ENCODE measurements at regions not wholly inside any gene's neighbourhood (a gene's known extent, or its start where the extent isn't known, plus 50 kb on each side); places are given as distances from the start of the nearest gene placed in this dataset.

DNA sequence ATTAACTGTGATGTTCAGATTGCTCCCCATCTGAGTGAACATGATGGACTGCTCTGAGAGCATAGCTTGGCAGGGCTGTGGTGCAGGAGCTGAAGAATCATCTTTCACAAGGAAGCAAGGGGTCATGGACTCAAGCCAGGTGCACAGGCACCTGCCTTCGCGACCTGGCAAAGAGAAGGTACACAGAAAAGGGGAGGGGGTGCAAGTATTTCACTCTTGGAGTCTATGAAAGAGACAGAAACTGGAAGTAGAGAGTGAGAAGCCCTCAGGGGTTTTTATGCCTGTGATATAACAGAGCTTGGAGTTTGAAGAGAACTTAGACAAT is 232.6 kb upstream of the PLXNA2 start (continued):
- TF ChIP-seq REST (IDR thresholded peaks at IDR 0.05; ENCODE audit: unreplicated experiment), result no peak
- no peak for TF ChIP-seq EZH2phosphoT487 (IDR thresholded peaks at IDR 0.05; ENCODE audit: unreplicated experiment)
- TF ChIP-seq ZNF331 (CRISPR knock-in tag; IDR thresholded peaks at IDR 0.05; ENCODE audit: low read depth), result no peak
- TF ChIP-seq ETS1 (IDR thresholded peaks at IDR 0.05), result no peak

DNA sequence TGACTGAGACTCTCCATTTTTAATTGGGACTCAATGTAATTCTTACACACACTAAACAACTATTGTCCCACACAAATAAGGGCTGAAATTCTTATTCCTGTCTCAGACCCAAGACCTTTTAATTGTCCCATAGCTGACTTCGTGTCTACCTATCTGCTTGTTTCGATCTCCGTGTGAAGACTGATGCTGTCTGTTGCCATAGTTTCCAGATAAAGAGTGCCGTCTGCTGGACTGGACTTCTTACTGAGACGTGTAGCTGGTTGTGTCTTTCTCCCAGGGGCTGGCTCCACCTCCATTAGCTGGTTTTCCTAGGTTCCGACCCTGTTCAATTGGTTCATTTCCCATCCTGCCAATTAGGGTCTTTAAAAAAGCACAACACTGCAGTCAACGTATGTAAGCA is 235.3 kb upstream of the PLXNA2 start:
- Mint-ChIP-seq H3K36me3 (ENCODE audit: low read depth) (no peaks in the 10 kb centered on the region), H3K4me3 (no peak overlapping the region), H3K9me3 (no peaks in the 10 kb centered on the region), H3K27ac (no peak overlapping the region), H3K27me3 (ENCODE audit: insufficient read depth, low read depth, poor library complexity) (peaks cover 4% of the 10 kb centered on the region), H3K4me1 (peaks cover 20% of the 10 kb centered on the region)
- Histone ChIP-seq H4K20me1 (replicated peaks; ENCODE audit: insufficient read depth) (no peaks in the 10 kb centered on the region), H3K4me1 (ENCODE audit: insufficient read depth) (peaks cover 3% of the 10 kb centered on the region; the same call in 1 of the 2 replicates), H3K79me2 (replicated peaks; ENCODE audit: insufficient read depth) (no peaks in the 10 kb centered on the region), H3K4me3 (no peak overlapping the region), H3F3A (replicated peaks; ENCODE audit: low read depth) (no peaks in the 10 kb centered on the region), H3K27ac (ENCODE audit: low read depth) (no peak overlapping the region), H3K27me3 (ENCODE audit: insufficient read depth) (no peaks in the 10 kb centered on the region), H3K4me2 (no peak overlapping the region), H3K36me3 (ENCODE audit: insufficient read depth) (no peaks in the 10 kb centered on the region), H3K9me2 (ENCODE audit: insufficient read depth) (0 out of 2 replicates have a peak, but pooled peaks cover 2% of the 10 kb centered on the region), H2AFZ (no peak overlapping the region)
- ATAC-seq, result no peak
- no peak for DNase-seq (ENCODE audit: low spot score)
- no peak for TF ChIP-seq NANOG (IDR thresholded peaks at IDR 0.05; ENCODE audit: borderline replicate concordance)
- no peak for TF ChIP-seq ZNF114 (CRISPR knock-in tag; IDR thresholded peaks at IDR 0.05)
- no peak for TF ChIP-seq CREB1 (CRISPR knock-in tag; IDR thresholded peaks at IDR 0.05; ENCODE audit: low read depth)
- TF ChIP-seq JUNB (IDR thresholded peaks at IDR 0.05; ENCODE audit: unreplicated experiment), result no peak
- TF ChIP-seq ZNF462 (CRISPR knock-in tag; IDR thresholded peaks at IDR 0.05), result no peak
- no peak for TF ChIP-seq STAT1 (IDR thresholded peaks at IDR 0.05; ENCODE audit: unreplicated experiment)
- TF ChIP-seq POLR2AphosphoS5 (IDR thresholded peaks at IDR 0.05; ENCODE audit: low read depth), result no peak
- TF ChIP-seq ETS1 (IDR thresholded peaks at IDR 0.05), result no peak
- no peak for TF ChIP-seq EZH2 (IDR thresholded peaks at IDR 0.05; ENCODE audit: low read depth, unreplicated experiment)
- TF ChIP-seq ZNF331 (CRISPR knock-in tag; IDR thresholded peaks at IDR 0.05; ENCODE audit: low read depth), result no peak
- TF ChIP-seq EZH2phosphoT487 (IDR thresholded peaks at IDR 0.05; ENCODE audit: unreplicated experiment), result no peak

Data from GM23338 (cell line).